GM12873 (cell line): ENCODE measurements at regions not wholly inside any gene's neighbourhood (a gene's known extent, or its start where the extent isn't known, plus 50 kb on each side); places are given as distances from the start of the nearest gene placed in this dataset.

ENCODE experiments used
- CTCF ChIP-seq: IDR thresholded peaks from 2 replicates; pipeline ENCODE4 v1.5.1; 2012; ENCODE audit warnings: low read depth, mild to moderate bottlenecking, moderate library complexity, low read length, control low read depth; ENCODE audit not compliant: insufficient read depth; ENCODE audit errors: missing control alignments

DNA sequence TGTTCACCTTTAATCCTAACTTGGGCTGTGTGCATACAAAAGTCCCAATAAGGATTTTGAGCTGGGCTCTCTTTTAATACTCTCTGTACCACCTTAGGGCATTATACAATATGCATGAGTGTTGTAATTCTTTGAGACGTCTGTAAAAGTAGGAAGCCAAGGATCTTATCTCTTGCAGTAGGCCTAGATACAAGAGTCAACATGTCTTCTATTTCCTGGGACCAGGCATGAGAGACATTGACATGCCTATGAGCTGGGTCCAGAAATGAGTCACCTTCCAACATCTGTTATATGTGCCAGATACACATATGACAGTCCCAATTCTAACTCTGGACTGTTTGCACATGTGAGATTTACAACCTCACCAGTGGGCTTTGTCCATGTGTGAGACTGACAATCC, 1911.2 kb downstream of the TP53TG3F start:
- TF ChIP-seq CTCF = no peak

- TF ChIP-seq CTCF = no peak
These were observed 1917.7 kb downstream of the TP53TG3F start for GRCh38 chr16:35377142-35377541.

DNA sequence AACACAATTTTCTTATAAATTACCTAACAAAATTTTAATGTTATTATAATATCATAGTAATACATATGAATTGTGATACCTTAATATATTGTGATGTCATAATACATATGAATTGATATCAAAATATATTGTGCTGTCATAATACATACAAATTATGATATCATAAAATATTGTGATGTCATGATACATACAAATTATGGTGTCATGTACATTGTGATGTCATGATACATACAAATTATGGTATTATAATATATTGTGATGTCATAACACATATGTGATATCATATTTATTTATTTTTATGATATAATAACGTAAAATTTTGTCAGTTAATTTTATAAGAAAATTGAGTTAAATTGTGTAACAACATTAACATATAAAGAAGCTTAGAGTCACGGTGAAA, 1927.2 kb downstream of the TP53TG3F start:
- no peak for TF ChIP-seq CTCF

DNA sequence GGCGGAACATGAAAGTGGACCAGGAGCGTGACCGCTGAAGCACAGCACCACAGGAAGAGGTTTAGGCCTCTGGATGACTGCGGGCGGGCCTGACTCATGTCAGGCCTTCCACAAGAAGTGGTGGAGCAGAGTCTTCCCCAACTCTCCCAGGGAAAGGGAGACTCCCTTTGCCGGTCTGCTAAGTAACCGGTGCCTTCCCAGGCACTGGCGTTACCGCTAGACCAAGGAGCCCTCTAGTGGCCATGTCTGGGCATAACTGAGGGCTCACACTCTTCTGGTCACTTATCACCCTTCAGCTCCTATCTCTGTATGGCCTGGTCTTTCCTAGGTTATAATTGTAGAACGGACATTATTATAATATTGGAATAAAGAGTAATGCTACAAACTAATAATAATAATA, 1931.9 kb downstream of the TP53TG3F start:
- TF ChIP-seq CTCF = peak; percentile 70

DNA sequence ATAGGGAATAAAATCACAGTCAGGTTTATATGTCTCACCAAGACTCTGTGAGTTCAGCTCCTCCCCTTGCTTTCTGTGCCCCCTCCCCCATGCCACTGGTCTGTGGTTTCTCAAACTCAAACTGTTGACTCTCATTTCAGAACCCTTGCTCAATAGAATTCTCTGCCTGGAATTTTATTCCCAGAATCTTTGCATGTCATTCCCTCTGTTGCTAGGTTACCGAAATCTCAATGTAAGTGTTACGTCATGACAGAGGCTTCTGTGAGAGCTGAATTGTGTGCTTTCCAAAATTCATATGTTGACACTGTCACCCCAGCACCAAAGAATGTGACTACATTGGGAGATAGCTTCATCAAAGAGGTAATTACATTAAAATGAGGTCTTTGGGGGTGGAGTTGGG, 1938.8 kb downstream of the TP53TG3F start:
- TF ChIP-seq CTCF = no peak

DNA sequence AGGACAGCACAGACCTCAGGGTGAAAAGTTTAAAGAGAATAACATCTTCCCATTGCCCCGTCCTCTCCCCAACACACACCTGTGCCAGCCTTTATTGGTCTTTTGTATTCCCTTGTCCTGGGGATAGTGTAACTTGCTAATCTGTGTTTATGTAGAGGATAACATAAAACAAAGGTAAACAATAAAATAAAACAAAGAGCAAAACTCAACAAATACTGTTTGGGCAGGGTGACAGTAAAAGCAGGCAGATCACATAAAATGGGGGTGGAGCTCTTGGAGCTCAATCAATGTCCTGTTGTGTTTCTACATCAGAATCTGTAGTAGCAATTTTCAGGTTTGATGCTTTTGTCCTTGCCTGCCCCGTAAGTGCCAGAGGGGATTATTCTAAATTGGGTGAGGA, 1939.7 kb downstream of the TP53TG3F start:
- no peak for TF ChIP-seq CTCF

GRCh38 chr16:35404273-35404672, 1944.9 kb downstream of the TP53TG3F start:
- TF ChIP-seq CTCF = no peak
